K562 (cell line): ENCODE measurements at regions not wholly inside any gene's neighbourhood (a gene's known extent, or its start where the extent isn't known, plus 50 kb on each side); places are given as distances from the start of the nearest gene placed in this dataset.

Experiments used
- ATAC-seq: fragments of 200-7000 bp; cut with Tn5 transposase; 3 replicates; pipeline ENCODE4 v1.9.1; 2020; ENCODE audit warnings: moderate library complexity
- BruUV-seq: library from RNA; stranded (reverse); fragments of 400-500 nt; replicated peaks from 2 replicates; lab custom pipeline; 2021; lab: Mats Ljungman, UMichigan
- CTCF ChIA-PET: fragments of 300-600 bp; formaldehyde crosslinking; extraction: SDS; loops from one replicate; lab custom pipeline; 2021; ENCODE audit warnings: low intra/inter-chr PET ratio; lab: Yijun Ruan, JAX
- POLR2A ChIA-PET: fragments of 300-600, 350-650 bp; sonication (Branson Sonifier 250); formaldehyde crosslinking; extraction: SDS; loops from one replicate; lab custom pipeline; 2021; ENCODE audit warnings: antibody characterized with exemption, inconsistent platforms; lab: Yijun Ruan, JAX
- DNase-seq, 4 experiments: peaks; one replicate each; pipeline versions ENCODE4 v3.0.0 to v3.0.0-alpha.2; 2011 to 2018; ENCODE audit warnings: low spot score in 3 of 4, mixed read lengths in 3 of 4; ENCODE audit errors: extremely low read depth in 1 of 4
- FAIRE-seq: peaks from 2 replicates; lab custom pipeline; 2011; peaks lifted over from hg19 to GRCh38; lab: Jason Lieb, UNC
- H2AFZ ChIP-seq: 2 replicates; pipeline ENCODE4 v1.6.0; 2011; ENCODE audit warnings: low read depth, low read length, control low read depth, inconsistent platforms
- H3K27ac ChIP-seq: fragments of 200-600 bp; 3 replicates; pipeline ENCODE4 v1.8.0; 2011; ENCODE audit warnings: low read depth, mild to moderate bottlenecking, control low read depth, inconsistent platforms, low read length, moderate library complexity, mixed read lengths; ENCODE audit errors: extremely low read depth
- H3K27me3 ChIP-seq, 2 experiments: fragments of 300-600 bp in 1 of 2; 2 replicates in 1 of 2; 3 replicates in 1 of 2; pipeline versions ENCODE4 v1.6.0 to v1.8.0; 2011; ENCODE audit warnings: inconsistent platforms in 2 of 2, low read length in 2 of 2, mild to moderate bottlenecking in 1 of 2, mixed read lengths in 1 of 2, moderate library complexity in 1 of 2; ENCODE audit not compliant: control insufficient read depth in 2 of 2, insufficient read depth in 2 of 2
- H3K36me3 ChIP-seq: fragments of 300-600 bp; 3 replicates; pipeline ENCODE4 v1.8.0; 2011; ENCODE audit warnings: mild to moderate bottlenecking, low read length, inconsistent platforms; ENCODE audit not compliant: control insufficient read depth, insufficient read depth
- H3K4me1 ChIP-seq, 2 experiments: fragments of 200-600 bp in 1 of 2; replicated peaks in 1 of 2; 2 replicates in 1 of 2; 3 replicates in 1 of 2; pipeline versions ENCODE4 v1.5.1 to v1.8.0; 2011; ENCODE audit warnings: inconsistent platforms in 2 of 2, low read length in 2 of 2, mild to moderate bottlenecking in 1 of 2, mixed read lengths in 1 of 2, moderate library complexity in 1 of 2; ENCODE audit not compliant: control insufficient read depth in 2 of 2, insufficient read depth in 2 of 2
- H3K4me2 ChIP-seq: 2 replicates; pipeline ENCODE4 v1.6.1; 2011; ENCODE audit warnings: low read length, control low read depth, inconsistent platforms, mixed read lengths; ENCODE audit not compliant: insufficient read depth
- H3K4me3 ChIP-seq: fragments of 200-600 bp; sonication (generic), shearing (Covaris generic); 2 replicates; pipeline ENCODE4 v1.5.1; 2016; ENCODE audit warnings: control low read depth, inconsistent platforms
- H3K79me2 ChIP-seq: fragments of 200-600 bp; 3 replicates; pipeline ENCODE4 v1.8.0; 2011; ENCODE audit warnings: low read length, inconsistent platforms; ENCODE audit not compliant: control insufficient read depth, insufficient read depth
- H3K9ac ChIP-seq, 2 experiments: 2 replicates each; pipeline versions ENCODE4 v1.6.0 to v1.6.1; 2011; ENCODE audit warnings: low read depth in 2 of 2, low read length in 2 of 2, control low read depth in 1 of 2, inconsistent platforms in 1 of 2, mild to moderate bottlenecking in 1 of 2, mixed read lengths in 1 of 2; ENCODE audit not compliant: insufficient read depth in 1 of 2
- H3K9me1 ChIP-seq: one replicate; pipeline ENCODE4 v1.6.0; 2011; ENCODE audit warnings: inconsistent platforms, mild to moderate bottlenecking, low read length, moderate library complexity; ENCODE audit not compliant: control insufficient read depth, insufficient read depth
- H3K9me3 ChIP-seq: replicated peaks from 2 replicates; pipeline ENCODE4 v1.5.1; 2011; ENCODE audit warnings: low read depth, low read length, inconsistent platforms; ENCODE audit not compliant: control insufficient read depth, insufficient read depth
- H4K20me1 ChIP-seq: replicated peaks from 2 replicates; pipeline ENCODE4 v1.6.1; 2011; ENCODE audit warnings: low read length, inconsistent platforms, mixed read lengths; ENCODE audit not compliant: control insufficient read depth, insufficient read depth
- FOSL1 ChIP-seq: fragments of 200-800 bp; sonication (Bioruptor generic); conservative IDR thresholded peaks from 2 replicates; pipeline ENCODE4 v1.6.1; 2016; ENCODE audit warnings: missing genetic modification characterization, missing compliant biosample characterization
- GATAD2B ChIP-seq: fragments of 450-650 bp; IDR thresholded peaks from 2 replicates; pipeline ENCODE4 v1.6.1; 2017; ENCODE audit warnings: mild to moderate bottlenecking, borderline replicate concordance
- ZBTB9 ChIP-seq: fragments of 450-650 bp; formaldehyde crosslinking; IDR thresholded peaks from 2 replicates; pipeline ENCODE4 v1.4.0; 2020; ENCODE audit warnings: mild to moderate bottlenecking, moderate library complexity
- ZZZ3 ChIP-seq: fragments of 450-650 bp; IDR thresholded peaks from 2 replicates; pipeline ENCODE4 v1.6.1; 2016; ENCODE audit warnings: antibody characterized with exemption, mild to moderate bottlenecking, moderate library complexity
- WGBS: fragments of 100-300 bp; shearing (Covaris generic); methylation state at CpG from one replicate; pipeline ENCODE4 v1.1.6; 2016; ENCODE audit warnings: low coverage, mixed read lengths; ENCODE audit not compliant: insufficient coverage; ENCODE audit errors: missing lambda C conversion rate; 5-methylcytosine and 5-hydroxymethylcytosine counted together
- in situ Hi-C: fragments of 300-500 bp; cut with MboI; formaldehyde crosslinking; loops from 4 replicates; pipeline ENCODE4 v1.15.0; 2018; ENCODE audit warnings: inconsistent platforms, mixed read lengths
- intact Hi-C: fragments of 100-400 bp; cut with micrococcal nuclease; formaldehyde crosslinking; loops from 2 replicates; pipeline ENCODE4 v1.14.2; 2022

GRCh38 chr11:69889400-69890318, 70.4 kb upstream of the FGF3 start (continued):
- no peak for TF ChIP-seq ZZZ3
- TF ChIP-seq GATAD2B, result no peak

- peaks cover 30 to 65% of the 10 kb centered on the region in 2 experiments; a peak in 3 of 5 replicates for H3K27me3 ChIP-seq
- no peak for FAIRE-seq
- TF ChIP-seq FOSL1 (tag) (no peak), ZBTB9 (CRISPR knock-in tag) (no peak)
- 0% methylated on average over 6 of the region's 6 CpGs for WGBS
- H3K9me3 ChIP-seq, result no peaks in the 10 kb centered on the region
- no peaks in the 10 kb centered on the region for H3K36me3 ChIP-seq
- no peak overlapping the region for H3K27ac ChIP-seq
- no peaks in the 10 kb centered on the region for H3K9me1 ChIP-seq
- H3K4me1 ChIP-seq, result peaks cover 0 to 11% of the 10 kb centered on the region in 2 experiments; a peak in 2 of 5 replicates
- no peak for DNase-seq
- intact Hi-C loops (no loop called here), in situ Hi-C loops (no loop called here)
- H2AFZ ChIP-seq, result no peak overlapping the region
- POLR2A ChIA-PET, result no interaction called here
- H3K4me3 ChIP-seq, result no peak overlapping the region
- CTCF ChIA-PET, result no interaction called here
- no peak overlapping the region for H3K4me2 ChIP-seq
- no peak overlapping the region for H3K9ac ChIP-seq
- no TSS peak for BruUV-seq
- H4K20me1 ChIP-seq, result peaks cover 24% of the 10 kb centered on the region
- no peak for ATAC-seq
- no peaks in the 10 kb centered on the region for H3K79me2 ChIP-seq
These were observed 71.3 kb upstream of the FGF3 start for GRCh38 chr11:69890476-69890875.
